Activated CD4-positive, alpha-beta memory T cell treated with anti-CD3 and anti-CD28 coated beads, Interleukin-2, amount 10 ng/mL, durations not matched to agents 7 days and 5 days (primary cell): ENCODE measurements at regions not wholly inside any gene's neighbourhood (a gene's known extent, or its start where the extent isn't known, plus 50 kb on each side); places are given as distances from the start of the nearest gene placed in this dataset.
"Not testable (repeated sequence)": the region's sequence is repeated elsewhere in the genome, so short reads cannot be mapped to it uniquely, and the experiment has no call there.

ENCODE experiments used
- CTCF ChIA-PET: fragments of 350-600 bp; sonication (Branson Sonifier 250); formaldehyde crosslinking; loops from one replicate; lab custom pipeline; 2021; ENCODE audit warnings: antibody characterized with exemption, inconsistent platforms; lab: Charles Lee
- POLR2A ChIA-PET: fragments of 350-600 bp; sonication (Branson Sonifier 250); formaldehyde crosslinking; loops from one replicate; lab custom pipeline; 2021; ENCODE audit warnings: antibody characterized with exemption; lab: Charles Lee
- DNase-seq: peaks from one replicate; pipeline ENCODE4 v3.0.0-alpha.2; 2020
- H3K27ac Mint-ChIP-seq: one replicate; pipeline ENCODE4 v1.8.0; 2021; ENCODE audit warnings: mild to moderate bottlenecking, mixed read lengths
- H3K27me3 Mint-ChIP-seq: one replicate; pipeline ENCODE4 v1.8.0; 2021; ENCODE audit warnings: mixed read lengths
- H3K36me3 Mint-ChIP-seq: one replicate; pipeline ENCODE4 v1.8.0; 2021; ENCODE audit warnings: low read depth, mixed read lengths
- H3K4me1 Mint-ChIP-seq: one replicate; pipeline ENCODE4 v1.8.0; 2021; ENCODE audit warnings: mixed read lengths
- H3K4me3 Mint-ChIP-seq: one replicate; pipeline ENCODE4 v1.8.0; 2021; ENCODE audit warnings: mild to moderate bottlenecking, mixed read lengths
- H3K9me3 Mint-ChIP-seq: one replicate; pipeline ENCODE4 v1.8.0; 2021; ENCODE audit warnings: mixed read lengths

- Mint-ChIP-seq H3K27ac (no peak overlapping the region), H3K9me3 (peaks cover 5% of the 10 kb centered on the region), H3K4me1 (no peaks in the 10 kb centered on the region), H3K36me3 (no peaks in the 10 kb centered on the region), H3K4me3 (no peak overlapping the region), H3K27me3 (no peaks in the 10 kb centered on the region)
- ChIA-PET CTCF (no interaction called here), POLR2A (no interaction called here)
- DNase-seq, result no peak
Observed at GRCh38 chrX:1006156-1006730, 206.2 kb downstream of the CRLF2 start.

- Mint-ChIP-seq H3K27me3 (no peaks in the 10 kb centered on the region), H3K4me1 (no peaks in the 10 kb centered on the region), H3K4me3 (no peak overlapping the region), H3K9me3 (no peaks in the 10 kb centered on the region), H3K36me3 (no peaks in the 10 kb centered on the region), H3K27ac (no peak overlapping the region)
- ChIA-PET POLR2A (no interaction called here), CTCF (no interaction called here)
- DNase-seq, result no peak
Observed at GRCh38 chrX:1002611-1003010, 209.8 kb downstream of the CRLF2 start.

- peaks cover 4% of the 10 kb centered on the region for H3K36me3 Mint-ChIP-seq
- ChIA-PET POLR2A (no interaction called here), CTCF (no interaction called here)
- peaks cover 8% of the 10 kb centered on the region for H3K9me3 Mint-ChIP-seq
- no peak overlapping the region for H3K4me3 Mint-ChIP-seq
- DNase-seq, result no peak
- no peaks in the 10 kb centered on the region for H3K4me1 Mint-ChIP-seq
- H3K27me3 Mint-ChIP-seq, result no peaks in the 10 kb centered on the region
- no peak overlapping the region for H3K27ac Mint-ChIP-seq
Observed at GRCh38 chrX:997631-998137, 214.8 kb downstream of the CRLF2 start.

GRCh38 chrX:994780-995179 lies 217.7 kb downstream of the CRLF2 start:
- Mint-ChIP-seq H3K4me1 (no peaks in the 10 kb centered on the region), H3K4me3 (no peak overlapping the region), H3K9me3 (peaks cover 22% of the 10 kb centered on the region), H3K36me3 (peaks cover 4% of the 10 kb centered on the region), H3K27me3 (no peaks in the 10 kb centered on the region), H3K27ac (no peak overlapping the region)
- ChIA-PET CTCF (no interaction called here), POLR2A (no interaction called here)
- DNase-seq, result no peak

GRCh38 chrX:989959-990510 lies 222.4 kb downstream of the CRLF2 start:
- peak; percentile 46 for DNase-seq
- no peak overlapping the region for H3K27ac Mint-ChIP-seq
- peak overlapping the region; percentile 17 for H3K4me3 Mint-ChIP-seq
- H3K36me3 Mint-ChIP-seq, result peaks cover 4% of the 10 kb centered on the region
- POLR2A ChIA-PET, result no interaction called here
- H3K9me3 Mint-ChIP-seq, result peaks cover 29% of the 10 kb centered on the region
- CTCF ChIA-PET, result no interaction called here
- H3K4me1 Mint-ChIP-seq, result no peaks in the 10 kb centered on the region
- no peaks in the 10 kb centered on the region for H3K27me3 Mint-ChIP-seq

- DNase-seq, CTCF ChIA-PET, H3K36me3 Mint-ChIP-seq, POLR2A ChIA-PET, H3K27me3 Mint-ChIP-seq, H3K4me3 Mint-ChIP-seq, H3K4me1 Mint-ChIP-seq, H3K27ac Mint-ChIP-seq: not testable (repeated sequence)
- H3K9me3 Mint-ChIP-seq, result peaks cover 30% of the 10 kb centered on the region
Observed at GRCh38 chrX:988530-988929, 223.9 kb downstream of the CRLF2 start.

- no peaks in the 10 kb centered on the region for H3K4me1 Mint-ChIP-seq
- POLR2A ChIA-PET, result no interaction called here
- no peak for DNase-seq
- no peak overlapping the region for H3K27ac Mint-ChIP-seq
- peaks cover 14% of the 10 kb centered on the region for H3K9me3 Mint-ChIP-seq
- no peak overlapping the region for H3K4me3 Mint-ChIP-seq
- no peaks in the 10 kb centered on the region for H3K36me3 Mint-ChIP-seq
- H3K27me3 Mint-ChIP-seq, result peaks cover 2% of the 10 kb centered on the region
- CTCF ChIA-PET, result no interaction called here
Observed at GRCh38 chrX:981791-982626, 230.4 kb downstream of the CRLF2 start.

- POLR2A ChIA-PET, result no interaction called here
- Mint-ChIP-seq H3K36me3 (no peaks in the 10 kb centered on the region), H3K4me1 (no peaks in the 10 kb centered on the region)
Observed at GRCh38 chrX:980587-981235, 231.7 kb downstream of the CRLF2 start.

GRCh38 chrX:979127-979526 lies 233.3 kb downstream of the CRLF2 start:
- DNase-seq, H3K4me1 Mint-ChIP-seq, H3K27ac Mint-ChIP-seq, H3K27me3 Mint-ChIP-seq, H3K4me3 Mint-ChIP-seq, POLR2A ChIA-PET, CTCF ChIA-PET, H3K36me3 Mint-ChIP-seq: not testable (repeated sequence)
- peaks cover 16% of the 10 kb centered on the region for H3K9me3 Mint-ChIP-seq

More at GRCh38 chrX:980587-981235, 231.7 kb downstream of the CRLF2 start:
- H3K4me3 Mint-ChIP-seq, result no peak overlapping the region
- no peak overlapping the region for H3K27ac Mint-ChIP-seq
- peaks cover 2% of the 10 kb centered on the region for H3K27me3 Mint-ChIP-seq
- peaks cover 16% of the 10 kb centered on the region for H3K9me3 Mint-ChIP-seq
- CTCF ChIA-PET, result no interaction called here
- DNase-seq, result no peak

GRCh38 chrX:973010-973632 lies 239.3 kb downstream of the CRLF2 start:
- CTCF ChIA-PET, result no interaction called here
- Mint-ChIP-seq H3K27ac (no peak overlapping the region), H3K36me3 (no peaks in the 10 kb centered on the region)

GRCh38 chrX:968148-968965 lies 244.1 kb downstream of the CRLF2 start:
- ChIA-PET CTCF (no interaction called here), POLR2A (no interaction called here)
- H3K27me3 Mint-ChIP-seq, result no peaks in the 10 kb centered on the region
- H3K9me3 Mint-ChIP-seq, result peaks cover 5% of the 10 kb centered on the region
- DNase-seq, result no peak
- no peak overlapping the region for H3K4me3 Mint-ChIP-seq
- no peaks in the 10 kb centered on the region for H3K4me1 Mint-ChIP-seq
- no peak overlapping the region for H3K27ac Mint-ChIP-seq
- H3K36me3 Mint-ChIP-seq, result no peaks in the 10 kb centered on the region

More at GRCh38 chrX:973010-973632, 239.3 kb downstream of the CRLF2 start:
- H3K27me3 Mint-ChIP-seq, result no peaks in the 10 kb centered on the region
- peaks cover 18% of the 10 kb centered on the region for H3K9me3 Mint-ChIP-seq
- DNase-seq, result no peak
- H3K4me1 Mint-ChIP-seq, result no peaks in the 10 kb centered on the region
- POLR2A ChIA-PET, result no interaction called here
- no peak overlapping the region for H3K4me3 Mint-ChIP-seq

GRCh38 chrX:966396-967070 lies 245.9 kb downstream of the CRLF2 start:
- Mint-ChIP-seq H3K36me3 (no peaks in the 10 kb centered on the region), H3K27ac (no peak overlapping the region), H3K27me3 (no peaks in the 10 kb centered on the region), H3K4me3 (no peak overlapping the region), H3K4me1 (no peaks in the 10 kb centered on the region), H3K9me3 (peaks cover 7% of the 10 kb centered on the region)
- ChIA-PET CTCF (no interaction called here), POLR2A (no interaction called here)
- DNase-seq, result no peak
